Tibial nerve (tissue), 4 donors: ENCODE measurements at regions not wholly inside any gene's neighbourhood (a gene's known extent, or its start where the extent isn't known, plus 50 kb on each side); places are given as distances from the start of the nearest gene placed in this dataset.

Experiments used
- DNase-seq, 2 donors: peaks; one replicate each; pipeline ENCODE4 v3.0.0-alpha.2; 2019; ENCODE audit warnings: low spot score in 2 of 2
- H3K27ac ChIP-seq, 4 donors: fragments of 200-600 bp; sonication (generic) in 3 of 4; one replicate each; pipeline ENCODE4 v1.5.1; 2017 to 2019; ENCODE audit warnings: mild to moderate bottlenecking in 1 of 4
- H3K27me3 ChIP-seq, 2 donors: fragments of 200-600 bp; sonication (generic) in 1 of 2; one replicate each; pipeline versions ENCODE4 v1.5.1 to v1.6.0; 2017 to 2019
- H3K36me3 ChIP-seq, 3 donors: fragments of 200-600 bp; sonication (generic); one replicate each; pipeline ENCODE4 v1.5.1; 2018 to 2019
- H3K4me1 ChIP-seq, 4 donors: fragments of 200-600 bp; sonication (generic) in 3 of 4; one replicate each; pipeline ENCODE4 v1.5.1; 2017 to 2019
- H3K4me3 ChIP-seq, 4 donors: fragments of 200-600 bp; sonication (generic) in 3 of 4; one replicate each; pipeline ENCODE4 v1.5.1; 2017 to 2019; ENCODE audit warnings: mild to moderate bottlenecking in 1 of 4, moderate library complexity in 1 of 4
- H3K9me3 ChIP-seq, 4 donors: fragments of 200-600 bp; sonication (generic) in 3 of 4; one replicate each; pipeline ENCODE4 v1.5.1; 2017 to 2019
- CTCF ChIP-seq, 5 experiments: fragments of 200-600 bp in 3 of 5; fragments of 450-650 bp in 2 of 5; sonication (generic) in 3 of 5; IDR thresholded peaks; one replicate each; pipeline ENCODE4 v1.5.1; 2016 to 2019; ENCODE audit warnings: antibody characterized with exemption in 5 of 5, mild to moderate bottlenecking in 3 of 5, moderate library complexity in 2 of 5
- EP300 ChIP-seq, 2 donors: sonication (generic); formaldehyde crosslinking; IDR thresholded peaks; one replicate each; pipeline ENCODE4 v1.6.1; 2017; ENCODE audit warnings: antibody characterized with exemption in 2 of 2, mild to moderate bottlenecking in 1 of 2
- POLR2A ChIP-seq, 2 donors: fragments of 450-650 bp; IDR thresholded peaks; one replicate each; pipeline ENCODE4 v1.6.1; 2017; ENCODE audit warnings: antibody characterized with exemption in 2 of 2, mild to moderate bottlenecking in 2 of 2, moderate library complexity in 2 of 2
- WGBS, 2 donors: methylation state at CpG; one replicate each; pipeline ENCODE4 v1.1.5; 2018; 5-methylcytosine and 5-hydroxymethylcytosine counted together

GRCh38 chr20:16844406-16844805 is 96.2 kb downstream of the OTOR start:
- Histone ChIP-seq H3K27ac (peak overlapping the region in 3 of 4 donors; percentile 13 to 83 (median 58)), H3K36me3 (no peaks in the 10 kb centered on the region), H3K27me3 (no peaks in the 10 kb centered on the region), H3K4me3 (no peak overlapping the region), H3K4me1 (peaks cover 0 to 14% (median 0%) of the 10 kb centered on the region in 4 donors), H3K9me3 (no peaks in the 10 kb centered on the region)
- TF ChIP-seq EP300 (IDR thresholded peaks at IDR 0.05) = no peak
- no peak for TF ChIP-seq CTCF (IDR thresholded peaks at IDR 0.05)
- no peak for TF ChIP-seq POLR2A (IDR thresholded peaks at IDR 0.05)
- 97 to 100% methylated on average over 1 of the region's 1 CpG for WGBS, 2 donors
- DNase-seq = no peak

GRCh38 chr20:16846006-16846405 is 97.8 kb downstream of the OTOR start:
- no peak for DNase-seq
- TF ChIP-seq POLR2A (IDR thresholded peaks at IDR 0.05) = no peak
- peak in 1 of 2 donors; percentile 28 for TF ChIP-seq EP300 (IDR thresholded peaks at IDR 0.05)
- Histone ChIP-seq H3K4me3 (no peak overlapping the region), H3K4me1 (peaks cover 0 to 14% (median 0%) of the 10 kb centered on the region in 4 donors), H3K36me3 (no peaks in the 10 kb centered on the region), H3K27ac (peak overlapping the region in 2 of 4 donors; percentile 58 to 83), H3K9me3 (no peaks in the 10 kb centered on the region), H3K27me3 (no peaks in the 10 kb centered on the region)
- 21 to 30% methylated on average over 1 of the region's 1 CpG for WGBS, 2 donors

GRCh38 chr20:16848061-16848460 is 99.9 kb downstream of the OTOR start:
- H3K9me3 ChIP-seq = no peaks in the 10 kb centered on the region
- H3K27ac ChIP-seq = no peak overlapping the region
- H3K4me1 ChIP-seq = peaks cover 0 to 14% (median 0%) of the 10 kb centered on the region in 4 donors
- no peaks in the 10 kb centered on the region for H3K27me3 ChIP-seq
- H3K36me3 ChIP-seq = no peaks in the 10 kb centered on the region
- no peak overlapping the region for H3K4me3 ChIP-seq
- TF ChIP-seq CTCF (IDR thresholded peaks at IDR 0.05) (no peak), POLR2A (IDR thresholded peaks at IDR 0.05) (no peak), EP300 (IDR thresholded peaks at IDR 0.05) (no peak)
- DNase-seq = no peak

DNA sequence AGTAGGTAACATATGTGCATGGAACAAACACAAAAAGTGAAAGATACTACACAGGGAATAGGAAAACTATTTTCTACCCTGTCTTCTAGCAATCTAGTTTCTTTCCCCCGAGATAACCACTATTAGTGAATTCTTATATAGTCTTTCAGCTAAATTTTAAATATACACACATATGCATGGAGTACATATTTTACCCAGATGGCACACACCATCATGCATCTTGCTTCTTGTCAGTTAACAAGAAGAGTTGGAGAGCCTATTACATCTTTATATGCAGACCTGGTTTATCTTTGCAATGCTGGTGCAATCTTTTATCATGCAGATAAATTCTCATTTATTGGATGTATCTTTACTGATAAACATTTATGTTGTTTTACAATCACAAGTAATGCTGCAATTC is 100.4 kb downstream of the OTOR start:
- TF ChIP-seq EP300 (IDR thresholded peaks at IDR 0.05) = no peak
- TF ChIP-seq CTCF (IDR thresholded peaks at IDR 0.05) = no peak
- TF ChIP-seq POLR2A (IDR thresholded peaks at IDR 0.05) = no peak
- H3K4me3 ChIP-seq = no peak overlapping the region
- no peaks in the 10 kb centered on the region for H3K36me3 ChIP-seq
- 62 to 71% methylated on average over 1 of the region's 1 CpG for WGBS, 2 donors
- H3K4me1 ChIP-seq = peaks cover 0 to 14% (median 0%) of the 10 kb centered on the region in 4 donors
- H3K27ac ChIP-seq = no peak overlapping the region
- no peaks in the 10 kb centered on the region for H3K9me3 ChIP-seq
- no peaks in the 10 kb centered on the region for H3K27me3 ChIP-seq
- no peak for DNase-seq

DNA sequence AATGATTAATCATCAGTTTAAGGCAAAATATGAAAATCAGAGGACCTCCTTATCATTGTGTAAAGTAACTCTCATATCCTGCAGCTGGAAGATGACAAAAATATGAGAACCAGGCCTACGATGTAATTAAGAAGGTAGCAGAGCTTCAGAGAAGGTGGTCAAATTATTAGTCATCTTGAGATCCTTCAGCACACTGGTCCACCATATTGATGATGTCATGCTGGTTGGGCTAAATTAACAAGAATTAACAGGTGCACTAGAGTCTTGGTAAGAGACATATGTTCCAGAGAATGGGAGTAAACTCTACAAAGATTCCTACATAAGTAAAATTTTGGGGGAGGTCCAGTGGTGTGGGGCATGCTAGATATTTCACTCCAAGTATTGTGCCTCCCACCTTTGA is 112.8 kb downstream of the OTOR start:
- no peak overlapping the region for H3K4me3 ChIP-seq
- no peaks in the 10 kb centered on the region for H3K27me3 ChIP-seq
- no peaks in the 10 kb centered on the region for H3K36me3 ChIP-seq
- 89 to 97% methylated on average over 1 of the region's 1 CpG for WGBS, 2 donors
- H3K27ac ChIP-seq = no peak overlapping the region
- no peak for DNase-seq
- H3K9me3 ChIP-seq = peaks cover 0 to 4% (median 0%) of the 10 kb centered on the region in 4 donors
- H3K4me1 ChIP-seq = no peaks in the 10 kb centered on the region
- no peak for TF ChIP-seq CTCF (IDR thresholded peaks at IDR 0.05)
- no peak for TF ChIP-seq EP300 (IDR thresholded peaks at IDR 0.05)
- no peak for TF ChIP-seq POLR2A (IDR thresholded peaks at IDR 0.05)

- WGBS, 2 donors = 95 to 96% methylated on average over 5 of the region's 5 CpGs
- no peaks in the 10 kb centered on the region for H3K4me1 ChIP-seq
- DNase-seq = no peak
- H3K9me3 ChIP-seq = peaks cover 0 to 4% (median 0%) of the 10 kb centered on the region in 4 donors
- H3K36me3 ChIP-seq = no peaks in the 10 kb centered on the region
- H3K4me3 ChIP-seq = no peak overlapping the region
- H3K27ac ChIP-seq = no peak overlapping the region
- TF ChIP-seq POLR2A (IDR thresholded peaks at IDR 0.05) (no peak), EP300 (IDR thresholded peaks at IDR 0.05) (no peak), CTCF (IDR thresholded peaks at IDR 0.05) (no peak)
- H3K27me3 ChIP-seq = no peaks in the 10 kb centered on the region
Observed at GRCh38 chr20:16861708-16862107, 113.5 kb downstream of the OTOR start.
